ENCODE measurements at regions not wholly inside any gene's neighbourhood (a gene's known extent, or its start where the extent isn't known, plus 50 kb on each side); places are given as distances from the start of the nearest gene placed in this dataset.
"Not testable (repeated sequence)": the region's sequence is repeated elsewhere in the genome, so short reads cannot be mapped to it uniquely, and the experiment has no call there.

DNA sequence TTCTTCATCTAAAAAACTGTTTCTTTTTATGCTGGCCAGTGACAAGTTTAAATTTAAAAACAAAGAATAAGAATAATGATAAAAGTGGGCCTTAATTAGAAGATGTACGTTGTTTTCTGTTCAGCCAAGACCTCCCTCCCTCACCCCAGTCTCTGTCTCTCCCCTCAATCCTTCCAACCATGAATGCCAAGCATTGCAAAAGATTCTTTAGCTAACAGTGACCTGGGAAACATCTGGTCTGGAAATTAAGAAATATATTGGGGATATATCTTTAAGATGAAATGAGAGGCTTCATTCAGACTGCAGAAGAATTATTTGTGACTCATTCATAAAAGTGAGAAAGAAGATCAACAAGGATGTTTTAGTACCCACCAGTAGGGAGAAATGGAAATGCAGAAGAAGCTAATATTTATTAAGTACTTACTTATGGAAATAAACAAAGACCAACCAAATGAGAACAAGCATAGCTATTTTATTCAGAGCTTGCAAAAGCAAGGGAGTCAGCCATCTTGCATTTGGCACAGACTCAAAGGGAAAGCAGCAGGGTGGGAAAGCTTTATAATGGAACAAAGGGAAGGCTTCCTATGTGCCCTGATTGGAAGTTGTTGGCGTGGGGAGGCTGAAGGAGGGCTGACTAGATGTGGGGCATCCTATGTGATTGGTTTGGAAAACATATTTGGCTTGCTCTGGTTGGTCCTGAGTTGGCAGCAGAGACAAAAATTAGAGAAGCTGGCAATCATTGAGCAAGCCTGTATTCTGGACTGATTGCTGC is 595.4 kb upstream of the GHITM start:
- H4K20me1 ChIP-seq (ENCODE audit: insufficient read depth, low read length), result no peaks in the 10 kb centered on the region
- no peak overlapping the region for H2AFZ ChIP-seq (ENCODE audit: low read depth, low read length)
- H3K4me1 ChIP-seq (ENCODE audit: low read length), result peaks cover 51% of the 10 kb centered on the region
- H3K79me2 ChIP-seq (ENCODE audit: low read length), result no peaks in the 10 kb centered on the region
- no peaks in the 10 kb centered on the region for H3K36me3 ChIP-seq (replicated peaks; ENCODE audit: low read depth, low read length)
- no peaks in the 10 kb centered on the region for H3K27me3 ChIP-seq (ENCODE audit: low read depth, low read length)
- no peak overlapping the region for H3K4me3 ChIP-seq (ENCODE audit: low read length)
- no peak overlapping the region for H3K9ac ChIP-seq (ENCODE audit: low read length)
- H3K4me2 ChIP-seq (ENCODE audit: low read length), result no peak overlapping the region
- TF ChIP-seq, protein P1, sequence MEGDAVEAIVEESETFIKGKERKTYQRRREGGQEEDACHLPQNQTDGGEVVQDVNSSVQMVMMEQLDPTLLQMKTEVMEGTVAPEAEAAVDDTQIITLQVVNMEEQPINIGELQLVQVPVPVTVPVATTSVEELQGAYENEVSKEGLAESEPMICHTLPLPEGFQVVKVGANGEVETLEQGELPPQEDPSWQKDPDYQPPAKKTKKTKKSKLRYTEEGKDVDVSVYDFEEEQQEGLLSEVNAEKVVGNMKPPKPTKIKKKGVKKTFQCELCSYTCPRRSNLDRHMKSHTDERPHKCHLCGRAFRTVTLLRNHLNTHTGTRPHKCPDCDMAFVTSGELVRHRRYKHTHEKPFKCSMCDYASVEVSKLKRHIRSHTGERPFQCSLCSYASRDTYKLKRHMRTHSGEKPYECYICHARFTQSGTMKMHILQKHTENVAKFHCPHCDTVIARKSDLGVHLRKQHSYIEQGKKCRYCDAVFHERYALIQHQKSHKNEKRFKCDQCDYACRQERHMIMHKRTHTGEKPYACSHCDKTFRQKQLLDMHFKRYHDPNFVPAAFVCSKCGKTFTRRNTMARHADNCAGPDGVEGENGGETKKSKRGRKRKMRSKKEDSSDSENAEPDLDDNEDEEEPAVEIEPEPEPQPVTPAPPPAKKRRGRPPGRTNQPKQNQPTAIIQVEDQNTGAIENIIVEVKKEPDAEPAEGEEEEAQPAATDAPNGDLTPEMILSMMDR (IDR thresholded peaks at IDR 0.05; ENCODE audit: low read depth, low read length), result no peak
- TF ChIP-seq EZH2phosphoT487 (IDR thresholded peaks at IDR 0.05; ENCODE audit: low read depth), result no peak
- no peaks in the 10 kb centered on the region for H3K9me3 ChIP-seq (ENCODE audit: insufficient read depth, low read length)
- H3K27ac ChIP-seq (ENCODE audit: low read length), result no peak overlapping the region

DNA sequence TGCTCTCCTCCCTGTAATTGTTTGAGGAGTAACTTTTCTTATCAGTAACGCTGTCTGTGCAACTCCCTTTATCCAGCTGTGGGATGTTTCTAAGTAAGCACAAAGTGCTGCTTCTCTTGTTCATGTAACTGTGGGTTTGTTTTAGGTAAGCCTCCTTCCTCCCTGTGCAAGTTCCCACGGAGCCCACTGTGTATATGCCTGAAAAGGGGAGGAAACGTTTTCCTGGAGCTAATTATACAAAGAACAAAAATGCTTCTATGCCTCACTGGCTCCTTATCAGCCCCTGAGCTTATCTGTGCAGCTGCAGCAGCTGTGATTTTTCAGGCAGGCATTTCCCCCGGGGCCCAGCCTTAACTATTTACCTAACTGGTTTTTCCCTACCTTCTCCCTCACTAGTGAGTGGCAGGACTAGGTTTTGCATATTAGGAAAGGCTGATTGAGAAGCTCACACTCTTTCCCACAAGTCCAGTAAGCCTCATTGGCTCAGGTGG is 593.4 kb upstream of the GHITM start:
- Histone ChIP-seq H3K4me1 (ENCODE audit: low read length) (peaks cover 32% of the 10 kb centered on the region), H2AFZ (ENCODE audit: low read depth, low read length) (no peak overlapping the region; the same call in 1 of the 2 replicates), H3K27ac (ENCODE audit: low read length) (no peak overlapping the region), H3K79me2 (ENCODE audit: low read length) (no peaks in the 10 kb centered on the region), H4K20me1 (ENCODE audit: insufficient read depth, low read length) (no peaks in the 10 kb centered on the region), H3K27me3 (ENCODE audit: low read depth, low read length) (no peaks in the 10 kb centered on the region), H3K4me2 (ENCODE audit: low read length) (peak overlapping the region; percentile 68), H3K4me3 (ENCODE audit: low read length) (peak overlapping the region; percentile 54), H3K9ac (ENCODE audit: low read length) (0 out of 2 replicates have a peak overlapping the region, but pooled peaks have one; percentile 17), H3K9me3 (ENCODE audit: insufficient read depth, low read length) (no peaks in the 10 kb centered on the region), H3K36me3 (replicated peaks; ENCODE audit: low read depth, low read length) (no peaks in the 10 kb centered on the region)
- TF ChIP-seq, protein P1 (IDR thresholded peaks at IDR 0.05; ENCODE audit: low read depth, low read length), result no peak
- TF ChIP-seq EZH2phosphoT487 (IDR thresholded peaks at IDR 0.05; ENCODE audit: low read depth), result no peak

DNA sequence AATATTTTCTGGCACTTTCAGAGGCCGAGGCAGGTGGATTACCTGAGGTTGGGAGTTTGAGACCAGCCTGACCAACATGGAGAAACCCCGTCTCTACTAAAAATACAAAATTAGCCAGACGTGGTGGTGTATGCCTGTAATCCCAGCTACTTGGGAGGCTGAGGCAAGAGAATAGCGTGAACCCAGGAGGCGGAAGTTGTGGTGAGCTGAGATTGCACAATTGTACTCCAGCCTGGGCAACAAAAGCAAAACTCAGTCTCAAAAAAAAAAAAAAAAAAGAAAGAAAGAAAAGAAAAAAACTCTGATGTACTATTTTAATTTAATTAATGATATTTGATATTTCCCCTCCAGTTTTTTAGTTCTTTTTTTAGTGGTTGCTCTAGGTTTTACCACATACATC is 588.1 kb upstream of the GHITM start:
- H3K79me2 ChIP-seq (ENCODE audit: low read length); H3K9ac ChIP-seq (ENCODE audit: low read length); H3K4me2 ChIP-seq (ENCODE audit: low read length); H3K27me3 ChIP-seq (ENCODE audit: low read depth, low read length); H3K36me3 ChIP-seq (replicated peaks; ENCODE audit: low read depth, low read length); H2AFZ ChIP-seq (ENCODE audit: low read depth, low read length); H4K20me1 ChIP-seq (ENCODE audit: insufficient read depth, low read length); H3K4me3 ChIP-seq (ENCODE audit: low read length); H3K27ac ChIP-seq (ENCODE audit: low read length); H3K9me3 ChIP-seq (ENCODE audit: insufficient read depth, low read length): not testable (repeated sequence)
- H3K4me1 ChIP-seq (ENCODE audit: low read length), result peaks cover 16% of the 10 kb centered on the region

DNA sequence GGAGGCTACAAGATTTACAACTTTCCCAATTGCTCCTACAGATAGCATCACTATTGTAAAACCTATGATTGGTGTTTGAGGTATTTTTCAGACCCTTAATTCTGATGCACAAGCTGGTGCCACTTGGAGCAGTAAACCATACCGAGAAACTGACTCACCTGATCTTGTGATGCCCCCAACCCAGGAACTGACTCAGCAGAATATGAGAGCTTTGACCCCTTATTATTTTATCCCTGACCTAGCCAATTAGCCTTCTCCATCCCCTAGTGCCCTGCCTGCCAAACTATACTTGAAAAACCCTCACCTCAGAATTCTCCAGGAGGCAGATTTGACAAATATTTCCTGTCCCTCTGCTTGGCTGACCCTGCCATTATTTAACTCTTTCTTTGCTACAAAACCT is 585.9 kb upstream of the GHITM start:
- Histone ChIP-seq H3K4me3 (ENCODE audit: low read length) (no peak overlapping the region), H4K20me1 (ENCODE audit: insufficient read depth, low read length) (no peaks in the 10 kb centered on the region), H3K27me3 (ENCODE audit: low read depth, low read length) (no peaks in the 10 kb centered on the region), H3K4me1 (ENCODE audit: low read length) (peaks cover 7% of the 10 kb centered on the region), H2AFZ (ENCODE audit: low read depth, low read length) (no peak overlapping the region), H3K36me3 (replicated peaks; ENCODE audit: low read depth, low read length) (no peaks in the 10 kb centered on the region), H3K27ac (ENCODE audit: low read length) (no peak overlapping the region), H3K9me3 (ENCODE audit: insufficient read depth, low read length) (no peaks in the 10 kb centered on the region), H3K4me2 (ENCODE audit: low read length) (no peak overlapping the region), H3K79me2 (ENCODE audit: low read length) (no peaks in the 10 kb centered on the region), H3K9ac (ENCODE audit: low read length) (no peak overlapping the region)
- TF ChIP-seq, protein P1 (IDR thresholded peaks at IDR 0.05; ENCODE audit: low read depth, low read length), result no peak
- no peak for TF ChIP-seq EZH2phosphoT487 (IDR thresholded peaks at IDR 0.05; ENCODE audit: low read depth)
